K562 (cell line): ENCODE measurements at regions not wholly inside any gene's neighbourhood (a gene's known extent, or its start where the extent isn't known, plus 50 kb on each side); places are given as distances from the start of the nearest gene placed in this dataset.

Experiments used
- ATAC-seq: fragments of 200-7000 bp; cut with Tn5 transposase; 3 replicates; pipeline ENCODE4 v1.9.1; 2020; ENCODE audit warnings: moderate library complexity
- BruUV-seq: library from RNA; stranded (reverse); fragments of 400-500 nt; replicated peaks from 2 replicates; lab custom pipeline; 2021; lab: Mats Ljungman, UMichigan
- CTCF ChIA-PET: fragments of 300-600 bp; formaldehyde crosslinking; extraction: SDS; loops from one replicate; lab custom pipeline; 2021; ENCODE audit warnings: low intra/inter-chr PET ratio; lab: Yijun Ruan, JAX
- POLR2A ChIA-PET: fragments of 300-600, 350-650 bp; sonication (Branson Sonifier 250); formaldehyde crosslinking; extraction: SDS; loops from one replicate; lab custom pipeline; 2021; ENCODE audit warnings: antibody characterized with exemption, inconsistent platforms; lab: Yijun Ruan, JAX
- DNase-seq, 4 experiments: peaks; one replicate each; pipeline versions ENCODE4 v3.0.0 to v3.0.0-alpha.2; 2011 to 2018; ENCODE audit warnings: low spot score in 3 of 4, mixed read lengths in 3 of 4; ENCODE audit errors: extremely low read depth in 1 of 4
- FAIRE-seq: peaks from 2 replicates; lab custom pipeline; 2011; peaks lifted over from hg19 to GRCh38; lab: Jason Lieb, UNC
- H2AFZ ChIP-seq: 2 replicates; pipeline ENCODE4 v1.6.0; 2011; ENCODE audit warnings: low read depth, low read length, control low read depth, inconsistent platforms
- H3K27ac ChIP-seq: fragments of 200-600 bp; 3 replicates; pipeline ENCODE4 v1.8.0; 2011; ENCODE audit warnings: low read depth, mild to moderate bottlenecking, control low read depth, inconsistent platforms, low read length, moderate library complexity, mixed read lengths; ENCODE audit errors: extremely low read depth
- H3K27me3 ChIP-seq, 2 experiments: fragments of 300-600 bp in 1 of 2; 2 replicates in 1 of 2; 3 replicates in 1 of 2; pipeline versions ENCODE4 v1.6.0 to v1.8.0; 2011; ENCODE audit warnings: inconsistent platforms in 2 of 2, low read length in 2 of 2, mild to moderate bottlenecking in 1 of 2, mixed read lengths in 1 of 2, moderate library complexity in 1 of 2; ENCODE audit not compliant: control insufficient read depth in 2 of 2, insufficient read depth in 2 of 2
- H3K36me3 ChIP-seq: fragments of 300-600 bp; 3 replicates; pipeline ENCODE4 v1.8.0; 2011; ENCODE audit warnings: mild to moderate bottlenecking, low read length, inconsistent platforms; ENCODE audit not compliant: control insufficient read depth, insufficient read depth
- H3K4me1 ChIP-seq, 2 experiments: fragments of 200-600 bp in 1 of 2; replicated peaks in 1 of 2; 2 replicates in 1 of 2; 3 replicates in 1 of 2; pipeline versions ENCODE4 v1.5.1 to v1.8.0; 2011; ENCODE audit warnings: inconsistent platforms in 2 of 2, low read length in 2 of 2, mild to moderate bottlenecking in 1 of 2, mixed read lengths in 1 of 2, moderate library complexity in 1 of 2; ENCODE audit not compliant: control insufficient read depth in 2 of 2, insufficient read depth in 2 of 2
- H3K4me2 ChIP-seq: 2 replicates; pipeline ENCODE4 v1.6.1; 2011; ENCODE audit warnings: low read length, control low read depth, inconsistent platforms, mixed read lengths; ENCODE audit not compliant: insufficient read depth
- H3K4me3 ChIP-seq: fragments of 200-600 bp; sonication (generic), shearing (Covaris generic); 2 replicates; pipeline ENCODE4 v1.5.1; 2016; ENCODE audit warnings: control low read depth, inconsistent platforms
- H3K79me2 ChIP-seq: fragments of 200-600 bp; 3 replicates; pipeline ENCODE4 v1.8.0; 2011; ENCODE audit warnings: low read length, inconsistent platforms; ENCODE audit not compliant: control insufficient read depth, insufficient read depth
- H3K9ac ChIP-seq, 2 experiments: 2 replicates each; pipeline versions ENCODE4 v1.6.0 to v1.6.1; 2011; ENCODE audit warnings: low read depth in 2 of 2, low read length in 2 of 2, control low read depth in 1 of 2, inconsistent platforms in 1 of 2, mild to moderate bottlenecking in 1 of 2, mixed read lengths in 1 of 2; ENCODE audit not compliant: insufficient read depth in 1 of 2
- H3K9me1 ChIP-seq: one replicate; pipeline ENCODE4 v1.6.0; 2011; ENCODE audit warnings: inconsistent platforms, mild to moderate bottlenecking, low read length, moderate library complexity; ENCODE audit not compliant: control insufficient read depth, insufficient read depth
- H3K9me3 ChIP-seq: replicated peaks from 2 replicates; pipeline ENCODE4 v1.5.1; 2011; ENCODE audit warnings: low read depth, low read length, inconsistent platforms; ENCODE audit not compliant: control insufficient read depth, insufficient read depth
- H4K20me1 ChIP-seq: replicated peaks from 2 replicates; pipeline ENCODE4 v1.6.1; 2011; ENCODE audit warnings: low read length, inconsistent platforms, mixed read lengths; ENCODE audit not compliant: control insufficient read depth, insufficient read depth
- ARNT ChIP-seq, 2 experiments: fragments of 450-650 bp; IDR thresholded peaks; 2 replicates each; pipeline ENCODE4 v1.6.1; 2016; ENCODE audit warnings: mild to moderate bottlenecking in 1 of 2
- E2F3 ChIP-seq: fragments of 250-450 bp; sonication (Bioruptor Pico); IDR thresholded peaks from 2 replicates; pipeline ENCODE4 v1.4.0; 2020; ENCODE audit warnings: mild to moderate bottlenecking
- ELF1 ChIP-seq: fragments of 200-800 bp; sonication (Bioruptor generic); IDR thresholded peaks from 2 replicates; pipeline ENCODE4 v1.6.1; 2016; ENCODE audit warnings: missing genetic modification characterization, missing compliant biosample characterization
- FOXA1 ChIP-seq: fragments of 450-650 bp; IDR thresholded peaks from 2 replicates; pipeline ENCODE4 v1.6.1; 2016; ENCODE audit warnings: mild to moderate bottlenecking, borderline replicate concordance
- FOXJ2 ChIP-seq: fragments of 200-800 bp; sonication (Bioruptor generic); IDR thresholded peaks from 2 replicates; pipeline ENCODE4 v1.6.1; 2016; ENCODE audit warnings: missing genetic modification characterization, missing compliant biosample characterization
- KHSRP ChIP-seq: fragments of 450-650 bp; IDR thresholded peaks from 2 replicates; pipeline ENCODE4 v1.6.1; 2017
- RNF2 ChIP-seq: sonication (generic); IDR thresholded peaks from 2 replicates; pipeline ENCODE4 v1.6.1; 2016
- TFAM ChIP-seq: fragments of 250-450 bp; sonication (Bioruptor Pico); conservative IDR thresholded peaks from 2 replicates; pipeline ENCODE4 v1.5.0; 2021; ENCODE audit warnings: mild to moderate bottlenecking, moderate library complexity
- ZNF140 ChIP-seq: fragments of 250-450 bp; sonication (Bioruptor Pico); IDR thresholded peaks from 2 replicates; pipeline ENCODE4 v1.8.0; 2021; ENCODE audit warnings: moderate library complexity, mild to moderate bottlenecking, inconsistent platforms
- ZNF717 ChIP-seq: fragments of 250-450 bp; sonication (Bioruptor Pico); IDR thresholded peaks from 2 replicates; pipeline ENCODE4 v1.5.0; 2021
- WGBS: fragments of 100-300 bp; shearing (Covaris generic); methylation state at CpG from one replicate; pipeline ENCODE4 v1.1.6; 2016; ENCODE audit warnings: low coverage, mixed read lengths; ENCODE audit not compliant: insufficient coverage; ENCODE audit errors: missing lambda C conversion rate; 5-methylcytosine and 5-hydroxymethylcytosine counted together
- in situ Hi-C: fragments of 300-500 bp; cut with MboI; formaldehyde crosslinking; loops from 4 replicates; pipeline ENCODE4 v1.15.0; 2018; ENCODE audit warnings: inconsistent platforms, mixed read lengths
- intact Hi-C: fragments of 100-400 bp; cut with micrococcal nuclease; formaldehyde crosslinking; loops from 2 replicates; pipeline ENCODE4 v1.14.2; 2022
- TF ChIP-seq, protein P1 (sequence below), 2 experiments: fragments of 450-650 bp in 1 of 2; sonication (generic) in 1 of 2; formaldehyde crosslinking; conservative IDR thresholded peaks; 2 replicates each; pipeline versions ENCODE4 v1.4.0 to v1.8.1; 2020 to 2022; ENCODE audit warnings: mild to moderate bottlenecking in 1 of 2, missing genetic modification reagents in 1 of 2
- TF ChIP-seq, protein P2 (sequence below): fragments of 250-450 bp; sonication (Bioruptor Pico); IDR thresholded peaks from 2 replicates; pipeline ENCODE4 v1.5.1; 2021; ENCODE audit warnings: mild to moderate bottlenecking
- TF ChIP-seq, protein P3 (sequence below): fragments of 250-450 bp; sonication (Bioruptor Pico); IDR thresholded peaks from 2 replicates; pipeline ENCODE4 v1.4.0; 2020
- TF ChIP-seq, protein P4 (sequence below): sonication (generic); formaldehyde crosslinking; IDR thresholded peaks from 2 replicates; pipeline ENCODE4 v1.9.0; 2022; ENCODE audit warnings: mild to moderate bottlenecking, missing genetic modification reagents
- TF ChIP-seq, protein P5 (sequence below): fragments of 250-450 bp; sonication (Bioruptor Pico); IDR thresholded peaks from 2 replicates; pipeline ENCODE4 v1.9.0; 2021; ENCODE audit warnings: mild to moderate bottlenecking, inconsistent platforms

DNA sequence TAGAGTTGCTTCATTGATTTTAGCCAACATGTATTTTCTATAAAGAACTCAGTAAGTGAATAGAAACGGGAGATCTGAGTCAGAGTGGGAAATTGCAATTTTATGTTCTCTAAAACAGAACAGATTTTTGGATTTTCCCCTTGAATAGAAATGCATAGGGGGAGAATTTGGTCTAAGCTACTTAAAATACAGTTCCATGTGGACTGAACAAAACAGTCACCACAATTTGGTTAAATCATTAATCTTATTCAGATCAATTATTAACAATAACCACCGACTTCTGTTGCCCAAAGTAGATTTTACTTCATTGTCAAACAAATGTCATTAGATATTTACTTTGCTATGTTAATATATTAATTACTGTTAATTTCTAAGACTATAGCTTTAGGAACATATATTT is 107.7 kb downstream of the SCG2 start:
- FAIRE-seq (no peak), ATAC-seq (no peak), DNase-seq (no peak)
- H2AFZ ChIP-seq, result no peak overlapping the region
- no peak overlapping the region for H3K4me3 ChIP-seq
- H3K27ac ChIP-seq, result no peak overlapping the region
- no peaks in the 10 kb centered on the region for H4K20me1 ChIP-seq
- no peaks in the 10 kb centered on the region for H3K9me3 ChIP-seq
- H3K4me1 ChIP-seq, result no peaks in the 10 kb centered on the region; a peak in 1 of 5 replicates
- H3K4me2 ChIP-seq, result no peak overlapping the region
- no peak overlapping the region for H3K9ac ChIP-seq
- no peaks in the 10 kb centered on the region for H3K27me3 ChIP-seq
- no peaks in the 10 kb centered on the region for H3K36me3 ChIP-seq
- no peaks in the 10 kb centered on the region for H3K9me1 ChIP-seq
- no peaks in the 10 kb centered on the region for H3K79me2 ChIP-seq
- POLR2A ChIA-PET, result no interaction called here
- CTCF ChIA-PET, result no interaction called here
- in situ Hi-C loops (no loop called here), intact Hi-C loops (no loop called here)
- WGBS, result 3% methylated on average over 2 of the region's 2 CpGs
- BruUV-seq, result no TSS peak
- TF ChIP-seq, protein P1, sequence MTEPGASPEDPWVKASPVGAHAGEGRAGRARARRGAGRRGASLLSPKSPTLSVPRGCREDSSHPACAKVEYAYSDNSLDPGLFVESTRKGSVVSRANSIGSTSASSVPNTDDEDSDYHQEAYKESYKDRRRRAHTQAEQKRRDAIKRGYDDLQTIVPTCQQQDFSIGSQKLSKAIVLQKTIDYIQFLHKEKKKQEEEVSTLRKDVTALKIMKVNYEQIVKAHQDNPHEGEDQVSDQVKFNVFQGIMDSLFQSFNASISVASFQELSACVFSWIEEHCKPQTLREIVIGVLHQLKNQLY (CRISPR knock-in tag; conservative IDR thresholded peaks at IDR 0.05), result no peak
- TF ChIP-seq E2F3 (no peak), FOXA1 (no peak), ZNF140 (CRISPR knock-in tag) (no peak), KHSRP (no peak), TFAM (CRISPR knock-in tag) (no peak), FOXJ2 (tag) (no peak), ARNT (IDR thresholded peaks at IDR 0.05) (no peak), RNF2 (no peak), ZNF717 (no peak), ELF1 (tag) (no peak)
- TF ChIP-seq, protein P2, sequence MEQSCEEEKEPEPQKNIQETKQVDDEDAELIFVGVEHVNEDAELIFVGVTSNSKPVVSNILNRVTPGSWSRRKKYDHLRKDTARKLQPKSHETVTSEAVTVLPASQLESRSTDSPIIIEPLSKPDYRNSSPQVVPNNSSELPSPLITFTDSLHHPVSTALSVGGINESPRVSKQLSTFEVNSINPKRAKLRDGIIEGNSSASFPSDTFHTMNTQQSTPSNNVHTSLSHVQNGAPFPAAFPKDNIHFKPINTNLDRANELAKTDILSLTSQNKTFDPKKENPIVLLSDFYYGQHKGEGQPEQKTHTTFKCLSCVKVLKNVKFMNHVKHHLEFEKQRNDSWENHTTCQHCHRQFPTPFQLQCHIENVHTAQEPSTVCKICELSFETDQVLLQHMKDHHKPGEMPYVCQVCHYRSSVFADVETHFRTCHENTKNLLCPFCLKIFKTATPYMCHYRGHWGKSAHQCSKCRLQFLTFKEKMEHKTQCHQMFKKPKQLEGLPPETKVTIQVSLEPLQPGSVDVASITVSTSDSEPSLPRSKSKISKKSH (CRISPR knock-in tag), result no peak
- TF ChIP-seq, protein P3, sequence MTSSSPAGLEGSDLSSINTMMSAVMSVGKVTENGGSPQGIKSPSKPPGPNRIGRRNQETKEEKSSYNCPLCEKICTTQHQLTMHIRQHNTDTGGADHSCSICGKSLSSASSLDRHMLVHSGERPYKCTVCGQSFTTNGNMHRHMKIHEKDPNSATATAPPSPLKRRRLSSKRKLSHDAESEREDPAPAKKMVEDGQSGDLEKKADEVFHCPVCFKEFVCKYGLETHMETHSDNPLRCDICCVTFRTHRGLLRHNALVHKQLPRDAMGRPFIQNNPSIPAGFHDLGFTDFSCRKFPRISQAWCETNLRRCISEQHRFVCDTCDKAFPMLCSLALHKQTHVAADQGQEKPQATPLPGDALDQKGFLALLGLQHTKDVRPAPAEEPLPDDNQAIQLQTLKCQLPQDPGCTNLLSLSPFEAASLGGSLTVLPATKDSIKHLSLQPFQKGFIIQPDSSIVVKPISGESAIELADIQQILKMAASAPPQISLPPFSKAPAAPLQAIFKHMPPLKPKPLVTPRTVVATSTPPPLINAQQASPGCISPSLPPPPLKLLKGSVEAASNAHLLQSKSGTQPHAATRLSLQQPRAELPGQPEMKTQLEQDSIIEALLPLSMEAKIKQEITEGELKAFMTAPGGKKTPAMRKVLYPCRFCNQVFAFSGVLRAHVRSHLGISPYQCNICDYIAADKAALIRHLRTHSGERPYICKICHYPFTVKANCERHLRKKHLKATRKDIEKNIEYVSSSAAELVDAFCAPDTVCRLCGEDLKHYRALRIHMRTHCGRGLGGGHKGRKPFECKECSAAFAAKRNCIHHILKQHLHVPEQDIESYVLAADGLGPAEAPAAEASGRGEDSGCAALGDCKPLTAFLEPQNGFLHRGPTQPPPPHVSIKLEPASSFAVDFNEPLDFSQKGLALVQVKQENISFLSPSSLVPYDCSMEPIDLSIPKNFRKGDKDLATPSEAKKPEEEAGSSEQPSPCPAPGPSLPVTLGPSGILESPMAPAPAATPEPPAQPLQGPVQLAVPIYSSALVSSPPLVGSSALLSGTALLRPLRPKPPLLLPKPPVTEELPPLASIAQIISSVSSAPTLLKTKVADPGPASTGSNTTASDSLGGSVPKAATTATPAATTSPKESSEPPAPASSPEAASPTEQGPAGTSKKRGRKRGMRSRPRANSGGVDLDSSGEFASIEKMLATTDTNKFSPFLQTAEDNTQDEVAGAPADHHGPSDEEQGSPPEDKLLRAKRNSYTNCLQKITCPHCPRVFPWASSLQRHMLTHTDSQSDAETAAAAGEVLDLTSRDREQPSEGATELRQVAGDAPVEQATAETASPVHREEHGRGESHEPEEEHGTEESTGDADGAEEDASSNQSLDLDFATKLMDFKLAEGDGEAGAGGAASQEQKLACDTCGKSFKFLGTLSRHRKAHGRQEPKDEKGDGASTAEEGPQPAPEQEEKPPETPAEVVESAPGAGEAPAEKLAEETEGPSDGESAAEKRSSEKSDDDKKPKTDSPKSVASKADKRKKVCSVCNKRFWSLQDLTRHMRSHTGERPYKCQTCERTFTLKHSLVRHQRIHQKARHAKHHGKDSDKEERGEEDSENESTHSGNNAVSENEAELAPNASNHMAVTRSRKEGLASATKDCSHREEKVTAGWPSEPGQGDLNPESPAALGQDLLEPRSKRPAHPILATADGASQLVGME, result no peak
- TF ChIP-seq, protein P4, sequence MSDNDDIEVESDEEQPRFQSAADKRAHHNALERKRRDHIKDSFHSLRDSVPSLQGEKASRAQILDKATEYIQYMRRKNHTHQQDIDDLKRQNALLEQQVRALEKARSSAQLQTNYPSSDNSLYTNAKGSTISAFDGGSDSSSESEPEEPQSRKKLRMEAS (CRISPR knock-in tag), result no peak
- TF ChIP-seq, protein P5, sequence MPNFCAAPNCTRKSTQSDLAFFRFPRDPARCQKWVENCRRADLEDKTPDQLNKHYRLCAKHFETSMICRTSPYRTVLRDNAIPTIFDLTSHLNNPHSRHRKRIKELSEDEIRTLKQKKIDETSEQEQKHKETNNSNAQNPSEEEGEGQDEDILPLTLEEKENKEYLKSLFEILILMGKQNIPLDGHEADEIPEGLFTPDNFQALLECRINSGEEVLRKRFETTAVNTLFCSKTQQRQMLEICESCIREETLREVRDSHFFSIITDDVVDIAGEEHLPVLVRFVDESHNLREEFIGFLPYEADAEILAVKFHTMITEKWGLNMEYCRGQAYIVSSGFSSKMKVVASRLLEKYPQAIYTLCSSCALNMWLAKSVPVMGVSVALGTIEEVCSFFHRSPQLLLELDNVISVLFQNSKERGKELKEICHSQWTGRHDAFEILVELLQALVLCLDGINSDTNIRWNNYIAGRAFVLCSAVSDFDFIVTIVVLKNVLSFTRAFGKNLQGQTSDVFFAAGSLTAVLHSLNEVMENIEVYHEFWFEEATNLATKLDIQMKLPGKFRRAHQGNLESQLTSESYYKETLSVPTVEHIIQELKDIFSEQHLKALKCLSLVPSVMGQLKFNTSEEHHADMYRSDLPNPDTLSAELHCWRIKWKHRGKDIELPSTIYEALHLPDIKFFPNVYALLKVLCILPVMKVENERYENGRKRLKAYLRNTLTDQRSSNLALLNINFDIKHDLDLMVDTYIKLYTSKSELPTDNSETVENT (CRISPR knock-in tag), result no peak
